Esophagus squamous epithelium (tissue), 5 donors: ENCODE measurements at regions not wholly inside any gene's neighbourhood (a gene's known extent, or its start where the extent isn't known, plus 50 kb on each side); places are given as distances from the start of the nearest gene placed in this dataset.

ENCODE experiments used
- DNase-seq: peaks from one replicate; lab custom pipeline; 2025; lab: John Stamatoyannopoulos, UW
- H3K27ac ChIP-seq, 4 donors: fragments of 200-600 bp; sonication (generic); one replicate each; pipeline ENCODE4 v1.5.1; 2016 to 2019; ENCODE audit warnings: mild to moderate bottlenecking in 1 of 4
- H3K27me3 ChIP-seq, 4 donors: fragments of 200-600 bp; sonication (generic); 1 replicate in 3 of 4; 2 replicates in 1 of 4; pipeline versions ENCODE4 v1.5.1 to v1.6.0; 2017 to 2021; ENCODE audit warnings: antibody characterized with exemption in 1 of 4
- H3K36me3 ChIP-seq, 3 donors: fragments of 200-600 bp; sonication (generic); one replicate each; pipeline ENCODE4 v1.5.1; 2016 to 2019
- H3K4me1 ChIP-seq, 3 donors: fragments of 200-600 bp; sonication (generic); one replicate each; pipeline ENCODE4 v1.5.1; 2017 to 2019
- H3K4me3 ChIP-seq, 4 donors: fragments of 200-600 bp; sonication (generic); 1 replicate in 3 of 4; 2 replicates in 1 of 4; pipeline ENCODE4 v1.5.1; 2016 to 2019; ENCODE audit warnings: mild to moderate bottlenecking in 2 of 4, moderate library complexity in 1 of 4
- H3K9me3 ChIP-seq, 3 donors: fragments of 200-600 bp; sonication (generic); one replicate each; pipeline ENCODE4 v1.5.1; 2016 to 2019
- POLR2A ChIP-seq, 4 donors: fragments of 450-650 bp; IDR thresholded peaks; one replicate each; pipeline ENCODE4 v1.6.1; 2017; ENCODE audit warnings: antibody characterized with exemption in 4 of 4, mild to moderate bottlenecking in 4 of 4, moderate library complexity in 3 of 4
- WGBS, 2 donors: methylation state at CpG; one replicate each; pipeline ENCODE4 v1.1.5; 2018; 5-methylcytosine and 5-hydroxymethylcytosine counted together
- intact Hi-C: fragments of 100-400 bp; cut with DNase I; formaldehyde crosslinking; loops from one replicate; pipeline ENCODE4 v1.15.0; 2022
- TF ChIP-seq, protein P1 (sequence below), 6 experiments: fragments of 450-650 bp in 4 of 6; fragments of 200-600 bp in 2 of 6; sonication (generic) in 2 of 6; IDR thresholded peaks; one replicate each; pipeline ENCODE4 v1.5.1; 2016 to 2019; ENCODE audit warnings: antibody characterized with exemption in 6 of 6, mild to moderate bottlenecking in 4 of 6, moderate library complexity in 4 of 6
- donor health status: DM: yes; HTN: yes; CAD: no.

GRCh38 chr7:109020251-109020650 lies 450.6 kb downstream of the DNAJB9 start:
- no peak overlapping the region for H3K27ac ChIP-seq
- H3K9me3 ChIP-seq: no peaks in the 10 kb centered on the region
- H3K36me3 ChIP-seq: no peaks in the 10 kb centered on the region
- H3K4me3 ChIP-seq: no peak overlapping the region
- TF ChIP-seq, protein P1, sequence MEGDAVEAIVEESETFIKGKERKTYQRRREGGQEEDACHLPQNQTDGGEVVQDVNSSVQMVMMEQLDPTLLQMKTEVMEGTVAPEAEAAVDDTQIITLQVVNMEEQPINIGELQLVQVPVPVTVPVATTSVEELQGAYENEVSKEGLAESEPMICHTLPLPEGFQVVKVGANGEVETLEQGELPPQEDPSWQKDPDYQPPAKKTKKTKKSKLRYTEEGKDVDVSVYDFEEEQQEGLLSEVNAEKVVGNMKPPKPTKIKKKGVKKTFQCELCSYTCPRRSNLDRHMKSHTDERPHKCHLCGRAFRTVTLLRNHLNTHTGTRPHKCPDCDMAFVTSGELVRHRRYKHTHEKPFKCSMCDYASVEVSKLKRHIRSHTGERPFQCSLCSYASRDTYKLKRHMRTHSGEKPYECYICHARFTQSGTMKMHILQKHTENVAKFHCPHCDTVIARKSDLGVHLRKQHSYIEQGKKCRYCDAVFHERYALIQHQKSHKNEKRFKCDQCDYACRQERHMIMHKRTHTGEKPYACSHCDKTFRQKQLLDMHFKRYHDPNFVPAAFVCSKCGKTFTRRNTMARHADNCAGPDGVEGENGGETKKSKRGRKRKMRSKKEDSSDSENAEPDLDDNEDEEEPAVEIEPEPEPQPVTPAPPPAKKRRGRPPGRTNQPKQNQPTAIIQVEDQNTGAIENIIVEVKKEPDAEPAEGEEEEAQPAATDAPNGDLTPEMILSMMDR (IDR thresholded peaks at IDR 0.05): no peak
- no peak for TF ChIP-seq POLR2A (IDR thresholded peaks at IDR 0.05)
- DNase-seq: no peak
- no peaks in the 10 kb centered on the region for H3K27me3 ChIP-seq
- intact Hi-C loops: no loop called here
- 56 to 63% methylated on average over 4 of the region's 4 CpGs for WGBS, 2 donors
- no peaks in the 10 kb centered on the region for H3K4me1 ChIP-seq

- Histone ChIP-seq H3K27ac (no peak overlapping the region), H3K4me3 (no peak overlapping the region), H3K27me3 (no peaks in the 10 kb centered on the region), H3K4me1 (no peaks in the 10 kb centered on the region), H3K9me3 (no peaks in the 10 kb centered on the region), H3K36me3 (no peaks in the 10 kb centered on the region)
- DNase-seq: no peak
- 73 to 80% methylated on average over 2 of the region's 2 CpGs for WGBS, 2 donors
- intact Hi-C loops: no loop called here
- TF ChIP-seq, protein P1 (IDR thresholded peaks at IDR 0.05): no peak
- TF ChIP-seq POLR2A (IDR thresholded peaks at IDR 0.05): no peak
Measured at GRCh38 chr7:109021390-109021789, 451.7 kb downstream of the DNAJB9 start.

DNA sequence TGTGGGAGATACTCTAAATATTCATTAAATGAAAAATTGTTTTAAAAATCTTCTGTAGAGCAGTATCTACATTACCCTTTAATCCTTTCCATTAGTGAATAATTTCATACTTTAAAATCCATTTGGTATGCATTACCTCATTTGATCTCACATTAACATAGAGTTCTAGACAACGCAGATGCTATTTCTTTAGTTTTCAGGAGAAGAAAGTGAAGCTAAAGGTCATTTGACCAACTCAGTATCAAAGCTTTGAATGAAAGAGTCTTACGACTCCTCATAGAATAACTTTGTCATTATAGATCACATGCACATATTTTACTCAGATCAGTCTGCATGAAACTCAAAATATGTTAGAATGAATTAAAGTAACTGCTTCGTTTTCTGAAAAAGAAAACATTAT lies 460.2 kb downstream of the DNAJB9 start:
- Histone ChIP-seq H3K4me3 (no peak overlapping the region), H3K27ac (no peak overlapping the region), H3K27me3 (no peaks in the 10 kb centered on the region), H3K9me3 (peaks cover 0 to 3% (median 0%) of the 10 kb centered on the region in 3 donors), H3K36me3 (no peaks in the 10 kb centered on the region), H3K4me1 (no peaks in the 10 kb centered on the region)
- TF ChIP-seq, protein P1 (IDR thresholded peaks at IDR 0.05): no peak
- no peak for TF ChIP-seq POLR2A (IDR thresholded peaks at IDR 0.05)
- WGBS, 2 donors: 63 to 72% methylated on average over 3 of the region's 3 CpGs
- no peak for DNase-seq
- intact Hi-C loops: no loop called here

DNA sequence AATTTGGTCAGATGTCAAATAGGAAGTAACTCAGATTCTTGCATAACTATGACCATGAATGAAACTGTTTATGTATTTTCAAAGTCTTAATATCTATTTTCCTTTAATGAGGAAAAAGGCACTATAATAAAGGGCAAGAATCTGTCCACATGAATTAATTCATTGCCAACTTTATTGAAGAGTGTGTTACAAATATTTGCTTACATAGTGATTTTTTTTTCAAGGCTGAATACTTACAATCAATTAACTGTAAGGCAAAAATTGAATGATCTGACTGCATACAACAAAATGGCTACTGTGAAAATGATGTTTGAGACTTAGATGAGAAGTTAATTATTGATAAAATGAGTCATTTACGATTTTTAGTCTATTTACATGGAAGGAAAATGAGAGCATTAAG lies 475.0 kb downstream of the DNAJB9 start:
- intact Hi-C loops: no loop called here
- Histone ChIP-seq H3K27ac (no peak overlapping the region), H3K4me1 (no peaks in the 10 kb centered on the region), H3K9me3 (peaks cover 0 to 6% (median 0%) of the 10 kb centered on the region in 3 donors), H3K36me3 (no peaks in the 10 kb centered on the region), H3K4me3 (no peak overlapping the region), H3K27me3 (no peaks in the 10 kb centered on the region)
- DNase-seq: no peak
- WGBS, 2 donors: 41 to 49% methylated on average over 1 of the region's 1 CpG
- TF ChIP-seq, protein P1 (IDR thresholded peaks at IDR 0.05): no peak
- TF ChIP-seq POLR2A (IDR thresholded peaks at IDR 0.05): no peak

- intact Hi-C loops: no loop called here
- Histone ChIP-seq H3K4me3 (no peak overlapping the region), H3K27me3 (no peaks in the 10 kb centered on the region), H3K27ac (no peak overlapping the region), H3K4me1 (no peaks in the 10 kb centered on the region), H3K9me3 (no peaks in the 10 kb centered on the region), H3K36me3 (no peaks in the 10 kb centered on the region)
- TF ChIP-seq, protein P1 (IDR thresholded peaks at IDR 0.05): no peak
- TF ChIP-seq POLR2A (IDR thresholded peaks at IDR 0.05): no peak
- no peak for DNase-seq
- 80 to 83% methylated on average over 2 of the region's 2 CpGs for WGBS, 2 donors
Measured at GRCh38 chr7:109049366-109049765, 479.7 kb downstream of the DNAJB9 start.
